ENCODE measurements at regions not wholly inside any gene's neighbourhood (a gene's known extent, or its start where the extent isn't known, plus 50 kb on each side); places are given as distances from the start of the nearest gene placed in this dataset.

GRCh38 chr3:189455641-189456417, 175.4 kb upstream of the TP63 start:
- no peak for DNase-seq

DNA sequence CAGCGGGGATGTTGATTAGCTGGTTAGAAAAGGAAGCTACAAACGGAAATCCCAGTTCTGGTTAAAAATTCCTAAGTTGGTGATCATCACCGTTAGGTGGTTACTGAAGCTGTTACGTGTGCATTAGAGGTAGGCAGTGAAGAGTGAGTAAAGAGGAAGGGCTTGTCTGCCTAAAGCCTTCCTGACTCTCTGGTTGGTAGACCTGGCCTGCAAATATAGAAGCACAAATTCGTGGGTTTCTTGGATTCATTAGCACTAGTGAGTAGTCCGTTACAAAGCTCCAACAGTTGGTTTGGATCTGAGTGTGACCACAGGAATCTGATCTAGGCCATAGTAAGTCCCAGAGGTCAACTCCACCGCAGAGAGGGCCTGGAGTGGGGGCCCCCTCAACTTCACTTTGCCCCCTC, 174.0 kb upstream of the TP63 start:
- DNase-seq, result no peak

DNA sequence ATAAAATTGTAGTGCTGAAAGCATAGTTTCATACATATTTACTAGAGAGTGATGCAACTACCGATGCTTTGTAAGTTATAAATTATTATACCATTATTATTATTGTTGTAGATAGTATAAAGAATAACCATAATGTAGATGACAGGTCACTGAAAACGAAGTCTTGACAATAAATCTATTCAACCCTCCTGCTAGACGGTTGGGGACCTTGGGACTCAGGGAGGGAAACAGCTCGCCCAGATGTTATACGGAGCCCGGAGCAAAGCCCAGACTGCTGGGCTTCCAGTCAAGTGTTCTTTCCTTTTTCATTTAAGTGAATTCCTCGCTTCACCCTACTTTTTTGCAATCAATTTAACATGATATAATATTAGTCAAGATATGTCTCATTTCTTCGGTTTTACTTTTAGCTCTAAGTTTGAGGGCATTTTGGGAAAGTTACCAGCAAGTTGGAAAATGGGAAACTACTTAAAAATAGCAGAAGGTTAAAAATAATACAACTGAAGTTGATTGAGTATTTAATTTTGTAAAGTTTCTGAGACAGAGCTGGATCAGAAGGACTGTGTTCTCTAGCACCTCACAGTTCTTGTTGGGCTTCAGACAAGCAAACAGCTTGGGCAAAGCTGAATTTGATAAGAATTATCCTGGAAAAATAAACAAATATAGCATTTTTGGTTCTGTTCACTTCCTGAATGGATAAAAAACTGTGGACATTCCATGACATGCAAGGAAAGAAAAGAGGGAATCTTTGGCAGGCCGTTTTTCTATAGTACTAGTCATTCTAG, 173.4 kb upstream of the TP63 start:
- no peak for DNase-seq

DNA sequence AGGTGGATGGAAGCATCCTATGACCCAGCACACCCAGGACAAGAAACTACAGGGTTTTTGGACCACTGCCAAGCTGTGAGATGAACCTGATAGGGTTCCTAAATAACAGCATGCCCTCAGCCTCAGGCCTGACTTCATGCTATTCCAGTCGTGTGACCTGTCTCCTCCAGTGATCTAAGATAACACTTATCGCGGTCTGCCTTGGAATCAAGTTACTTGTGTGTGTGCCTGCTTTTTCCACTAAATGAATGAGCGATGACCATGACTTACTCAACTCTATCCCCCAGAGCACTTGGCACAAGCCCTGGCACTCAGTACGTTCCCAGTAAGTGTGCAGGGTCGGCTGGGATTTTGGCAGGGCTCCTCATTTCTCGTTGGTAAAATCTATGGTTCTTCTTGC, 172.7 kb upstream of the TP63 start:
- peak; percentile 10 for DNase-seq

DNA sequence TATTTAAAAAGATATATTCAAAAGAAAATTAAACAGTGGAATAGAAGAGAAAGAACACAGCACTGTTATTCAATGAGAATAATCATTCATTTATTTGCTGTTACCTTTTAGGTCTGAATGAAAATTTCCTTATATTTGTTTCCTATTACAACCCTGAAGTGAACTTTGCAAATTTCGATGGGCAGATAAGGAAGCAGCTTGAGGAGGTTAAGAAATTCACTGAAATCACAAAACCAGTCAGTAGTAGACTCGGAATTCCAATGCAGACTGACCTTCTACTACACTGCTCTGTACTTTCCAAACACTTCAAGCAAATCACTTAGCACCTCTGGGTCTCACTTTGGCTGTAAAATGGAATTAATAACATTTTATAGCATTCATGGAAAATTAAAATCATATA, 172.0 kb upstream of the TP63 start:
- DNase-seq, result no peak

GRCh38 chr3:189460511-189460910, 170.7 kb upstream of the TP63 start:
- DNase-seq, result no peak

- DNase-seq, result no peak
These were observed 166.4 kb upstream of the TP63 start for GRCh38 chr3:189464799-189465198.

DNA sequence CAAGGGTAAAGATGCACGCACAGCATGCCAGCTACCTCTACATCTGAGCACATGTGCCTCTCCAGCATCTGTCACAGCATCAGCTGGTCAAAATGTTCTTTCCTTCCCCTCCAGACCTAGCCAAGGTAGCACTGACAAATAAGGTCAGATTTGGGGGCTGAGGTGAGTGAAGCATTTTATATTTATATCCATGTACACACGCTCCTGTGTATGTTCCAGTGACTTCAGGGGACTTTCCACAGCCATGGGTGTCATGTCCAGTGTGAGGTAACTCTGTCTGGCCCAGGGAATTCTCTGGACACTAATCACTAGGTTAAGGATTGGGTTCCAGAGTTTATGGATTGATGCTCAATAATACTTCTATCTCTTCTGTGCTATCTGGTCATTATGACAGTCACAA, 165.2 kb upstream of the TP63 start:
- no peak for DNase-seq

GRCh38 chr3:189467451-189467850, 163.7 kb upstream of the TP63 start:
- DNase-seq, result peak; percentile 2

DNA sequence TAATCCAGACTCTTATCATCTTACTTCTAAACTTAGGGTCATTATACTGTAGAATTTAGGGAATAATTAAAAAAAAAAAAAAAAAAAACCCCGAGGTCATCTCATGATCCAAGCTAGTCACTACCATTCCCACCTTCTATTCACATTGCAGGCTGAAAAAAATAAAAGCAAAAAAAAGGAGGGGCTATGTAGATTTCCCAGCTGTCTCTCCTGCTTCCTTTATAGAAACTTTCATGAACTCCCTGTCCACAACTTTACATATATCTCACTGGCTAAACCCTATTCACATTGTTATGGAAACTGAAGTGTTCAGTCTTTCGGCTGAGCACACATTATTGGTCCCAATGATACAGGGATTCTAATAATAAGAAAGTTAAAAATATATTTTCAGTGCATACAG, 156.2 kb upstream of the TP63 start:
- no peak for DNase-seq

DNA sequence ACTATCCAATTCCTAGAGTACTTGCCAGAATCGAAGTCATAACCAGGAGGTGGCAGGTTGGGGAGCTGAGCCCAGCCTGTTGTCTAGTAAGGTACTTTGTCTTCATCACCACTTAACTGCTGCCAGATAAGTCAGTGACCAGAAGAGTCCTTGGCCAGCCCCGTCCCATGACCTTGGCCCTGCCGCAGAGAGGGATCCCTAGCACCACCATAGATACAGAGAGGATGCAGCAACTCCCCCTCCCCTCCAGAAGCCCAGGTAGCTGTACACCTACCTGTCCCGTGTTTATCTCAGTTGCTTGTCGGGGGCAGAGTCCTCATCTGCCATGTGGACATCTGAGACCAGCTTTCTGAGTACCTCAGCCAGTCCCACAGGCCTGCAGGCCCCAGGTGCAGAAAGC, 153.6 kb upstream of the TP63 start:
- no peak for DNase-seq

- DNase-seq, result no peak
These were observed 144.6 kb upstream of the TP63 start for GRCh38 chr3:189486556-189486955.

- no peak for DNase-seq
These were observed 142.9 kb upstream of the TP63 start for GRCh38 chr3:189488241-189488767.

- DNase-seq, result no peak
These were observed 140.9 kb upstream of the TP63 start for GRCh38 chr3:189490337-189490736.

GRCh38 chr3:189490749-189491148, 140.4 kb upstream of the TP63 start:
- DNase-seq, result no peak

GRCh38 chr3:189491831-189492230, 139.4 kb upstream of the TP63 start:
- DNase-seq, result no peak

GRCh38 chr3:189493271-189493670, 137.9 kb upstream of the TP63 start:
- DNase-seq, result no peak

- DNase-seq, result no peak
These were observed 136.6 kb upstream of the TP63 start for GRCh38 chr3:189494632-189495031.

DNA sequence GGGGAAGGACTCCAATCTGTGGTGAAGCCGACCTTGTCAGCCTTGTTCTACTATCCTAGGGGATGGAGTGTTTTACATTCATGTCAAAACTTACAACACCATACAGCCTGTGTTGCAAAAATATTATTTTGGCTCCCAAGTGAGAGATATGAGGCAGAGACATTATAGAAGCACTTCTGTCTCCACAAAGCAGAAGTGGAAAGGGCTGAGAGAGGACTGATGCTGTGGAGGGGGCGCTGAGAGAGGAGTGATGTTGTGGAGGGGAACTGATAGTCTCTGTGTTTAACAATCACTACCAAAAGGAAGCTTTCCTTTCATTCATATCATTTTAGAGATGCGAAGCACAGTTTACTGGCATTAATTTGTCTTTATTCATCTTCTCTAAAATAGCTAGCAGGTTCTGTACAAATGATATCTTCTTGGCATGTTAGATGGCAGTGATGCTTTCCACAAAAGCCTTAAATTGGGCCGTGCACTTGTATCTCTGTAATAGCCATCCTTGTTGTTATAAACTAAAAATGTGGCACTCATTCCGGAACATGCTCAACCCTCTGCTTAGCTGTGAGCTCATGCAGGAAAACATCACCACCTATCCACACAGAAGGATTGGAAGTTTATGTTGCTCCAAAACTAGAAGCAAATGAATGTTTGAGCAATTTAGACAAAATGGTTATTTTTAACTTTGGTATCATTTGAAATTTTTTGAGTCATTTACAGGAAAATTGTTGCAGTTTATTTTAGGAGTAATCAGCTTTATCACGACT, 134.6 kb upstream of the TP63 start:
- DNase-seq, result no peak

GRCh38 chr3:189498995-189499704, 132.0 kb upstream of the TP63 start:
- DNase-seq, result no peak

- no peak for DNase-seq
These were observed 130.9 kb upstream of the TP63 start for GRCh38 chr3:189500299-189500698.

GRCh38 chr3:189500798-189501495, 130.2 kb upstream of the TP63 start:
- no peak for DNase-seq

Measured in hematopoietic multipotent progenitor cell treated with erythropoietin and hydrocortisone succinate and interleukin-3 and kit ligand, for 8 days (in vitro differentiated cells).